ENCODE measurements at regions not wholly inside any gene's neighbourhood (a gene's known extent, or its start where the extent isn't known, plus 50 kb on each side); places are given as distances from the start of the nearest gene placed in this dataset.

GRCh38 chr10:121681997-121682687, 83.9 kb upstream of the FGFR2 start:
- Histone ChIP-seq H3K9me3 (replicated peaks; ENCODE audit: control insufficient read depth, insufficient read depth, low read depth, low read length) (no peaks in the 10 kb centered on the region), H3K4me2 (ENCODE audit: insufficient read depth, low read length) (no peak overlapping the region), H3K36me3 (ENCODE audit: control insufficient read depth, insufficient read depth, low read length) (no peaks in the 10 kb centered on the region), H4K20me1 (replicated peaks; ENCODE audit: control insufficient read depth, insufficient read depth, low read length) (no peaks in the 10 kb centered on the region), H3K79me2 (ENCODE audit: control insufficient read depth, insufficient read depth, low read length) (no peaks in the 10 kb centered on the region), H3K27me3 (ENCODE audit: control insufficient read depth in 2 of 2, insufficient read depth in 2 of 2, low read length in 2 of 2) (peaks cover 4 to 34% of the 10 kb centered on the region in 2 experiments), H3K9ac (ENCODE audit: insufficient read depth in 1 of 2, low read depth in 2 of 2, low read length in 2 of 2) (no peak overlapping the region; a peak in 1 of 4 replicates), H3K4me3 (no peak overlapping the region), H3K4me1 (replicated peaks in 1 of 2; ENCODE audit: control insufficient read depth in 2 of 2, insufficient read depth in 2 of 2, low read length in 2 of 2) (no peaks in the 10 kb centered on the region), H3K27ac (ENCODE audit: extremely low read depth, low read depth, low read length) (no peak overlapping the region), H3K9me1 (ENCODE audit: control insufficient read depth, insufficient read depth, low read length) (no peaks in the 10 kb centered on the region), H2AFZ (ENCODE audit: low read depth, low read length) (no peak overlapping the region)
- FAIRE-seq, result no peak
- DNase-seq (ENCODE audit: extremely low read depth in 1 of 4, low spot score in 3 of 4), result no peak
- BruUV-seq (replicated peaks), result no TSS peak
- no peak for TF ChIP-seq SUPT5H (IDR thresholded peaks at IDR 0.05)
- TF ChIP-seq ZNF12 (CRISPR knock-in tag; IDR thresholded peaks at IDR 0.05), result no peak
- TF ChIP-seq ZNF146 (CRISPR knock-in tag; IDR thresholded peaks at IDR 0.05; ENCODE audit: unreplicated experiment), result no peak
- in situ Hi-C loops (cut with MboI), result no loop called here
- 1% methylated on average over 14 of the region's 24 CpGs for WGBS (ENCODE audit: insufficient coverage, low coverage, missing lambda C conversion rate)
- CTCF ChIA-PET (ENCODE audit: low intra/inter-chr PET ratio), result no interaction called here
- POLR2A ChIA-PET, result interaction anchor here (1.0 kb wide), 1 partner anchor 12 kb away, joined by 3 read pairs; no protein-coding TSS in a partner anchor
- intact Hi-C loops (cut with micrococcal nuclease), result no loop called here
- ATAC-seq, result no peak

- no peak overlapping the region for H3K4me2 ChIP-seq (ENCODE audit: insufficient read depth, low read length)
- H3K9ac ChIP-seq (ENCODE audit: insufficient read depth in 1 of 2, low read depth in 2 of 2, low read length in 2 of 2), result no peak overlapping the region
- H4K20me1 ChIP-seq (replicated peaks; ENCODE audit: control insufficient read depth, insufficient read depth, low read length), result no peaks in the 10 kb centered on the region
- no peak for ATAC-seq
- ChIA-PET CTCF (ENCODE audit: low intra/inter-chr PET ratio) (no interaction called here), POLR2A (no interaction called here)
- no peak for DNase-seq (ENCODE audit: extremely low read depth in 1 of 4, low spot score in 3 of 4)
- no peak for FAIRE-seq
- no TSS peak for BruUV-seq (replicated peaks)
- H3K27me3 ChIP-seq (ENCODE audit: control insufficient read depth in 2 of 2, insufficient read depth in 2 of 2, low read length in 2 of 2), result peaks cover 4 to 30% of the 10 kb centered on the region in 2 experiments; a peak in 4 of 5 replicates
- H3K36me3 ChIP-seq (ENCODE audit: control insufficient read depth, insufficient read depth, low read length), result no peaks in the 10 kb centered on the region
- WGBS (ENCODE audit: insufficient coverage, low coverage, missing lambda C conversion rate), result 2% methylated on average over 9 of the region's 9 CpGs
- H2AFZ ChIP-seq (ENCODE audit: low read depth, low read length), result no peak overlapping the region
- H3K27ac ChIP-seq (ENCODE audit: extremely low read depth, low read depth, low read length), result no peak overlapping the region
- H3K4me1 ChIP-seq (replicated peaks in 1 of 2; ENCODE audit: control insufficient read depth in 2 of 2, insufficient read depth in 2 of 2, low read length in 2 of 2), result no peaks in the 10 kb centered on the region
- H3K9me1 ChIP-seq (ENCODE audit: control insufficient read depth, insufficient read depth, low read length), result no peaks in the 10 kb centered on the region
- in situ Hi-C loops (cut with MboI), result no loop called here
- no peaks in the 10 kb centered on the region for H3K9me3 ChIP-seq (replicated peaks; ENCODE audit: control insufficient read depth, insufficient read depth, low read depth, low read length)
- no peaks in the 10 kb centered on the region for H3K79me2 ChIP-seq (ENCODE audit: control insufficient read depth, insufficient read depth, low read length)
- intact Hi-C loops (cut with micrococcal nuclease), result no loop called here
- no peak overlapping the region for H3K4me3 ChIP-seq
- TF ChIP-seq RREB1 (CRISPR knock-in tag; IDR thresholded peaks at IDR 0.05), result no peak
- no peak for TF ChIP-seq RFX7 (CRISPR knock-in tag; IDR thresholded peaks at IDR 0.05)
- TF ChIP-seq SRSF7 (optimal IDR thresholded peaks at IDR 0.05; ENCODE audit: low read depth, low read length), result no peak
- TF ChIP-seq CREB3L1 (IDR thresholded peaks at IDR 0.05; ENCODE audit: borderline replicate concordance, low read depth), result no peak
Observed at GRCh38 chr10:121680879-121681655, 82.8 kb upstream of the FGFR2 start.

Data from K562 (cell line).